Inflammatory macrophage (primary cell): ENCODE measurements at regions not wholly inside any gene's neighbourhood (a gene's known extent, or its start where the extent isn't known, plus 50 kb on each side); places are given as distances from the start of the nearest gene placed in this dataset.

Source experiments
- DNase-seq, 2 donors: peaks; one replicate each; pipeline ENCODE4 v3.0.0-alpha.2; 2020 to 2022

GRCh38 chr18:40018266-40018665 is 1936.8 kb upstream of the PIK3C3 start:
- no peak for DNase-seq

GRCh38 chr18:40017021-40017420 is 1938.0 kb upstream of the PIK3C3 start:
- DNase-seq: no peak

GRCh38 chr18:40016405-40016804 is 1938.6 kb upstream of the PIK3C3 start:
- DNase-seq: no peak

GRCh38 chr18:40013001-40013609 is 1941.9 kb upstream of the PIK3C3 start:
- DNase-seq: no peak

GRCh38 chr18:40011201-40011600 is 1943.8 kb upstream of the PIK3C3 start:
- DNase-seq: no peak

- no peak for DNase-seq
Observed at GRCh38 chr18:40006634-40007033, 1948.4 kb upstream of the PIK3C3 start.

GRCh38 chr18:40004246-40004645 is 1950.8 kb upstream of the PIK3C3 start:
- DNase-seq: no peak

- no peak for DNase-seq
Observed at GRCh38 chr18:39998317-39998716, 1956.7 kb upstream of the PIK3C3 start.

GRCh38 chr18:39994498-39994897 is 1960.5 kb upstream of the PIK3C3 start:
- no peak for DNase-seq

- DNase-seq: no peak
Observed at GRCh38 chr18:39991696-39992265, 1963.3 kb upstream of the PIK3C3 start.

GRCh38 chr18:39990540-39990939 is 1964.5 kb upstream of the PIK3C3 start:
- no peak for DNase-seq

GRCh38 chr18:39976771-39977170 is 1978.3 kb upstream of the PIK3C3 start:
- no peak for DNase-seq

GRCh38 chr18:39972521-39972920 is 1982.5 kb upstream of the PIK3C3 start:
- no peak for DNase-seq

GRCh38 chr18:39969803-39970494 is 1985.1 kb upstream of the PIK3C3 start:
- no peak for DNase-seq

GRCh38 chr18:39966275-39966674 is 1988.8 kb upstream of the PIK3C3 start:
- DNase-seq: no peak

- DNase-seq: no peak
Observed at GRCh38 chr18:39962546-39962945, 1992.5 kb upstream of the PIK3C3 start.

GRCh38 chr18:39960550-39960949 is 1994.5 kb upstream of the PIK3C3 start:
- DNase-seq: no peak

GRCh38 chr18:39959839-39960238 is 1995.2 kb upstream of the PIK3C3 start:
- DNase-seq: no peak

- no peak for DNase-seq
Observed at GRCh38 chr18:39958876-39959275, 1996.2 kb upstream of the PIK3C3 start.

GRCh38 chr18:39952816-39953215 is 2002.2 kb upstream of the PIK3C3 start:
- DNase-seq: no peak

- no peak for DNase-seq
Observed at GRCh38 chr18:39951142-39951720, 2003.8 kb upstream of the PIK3C3 start.

- DNase-seq: no peak
Observed at GRCh38 chr18:39946623-39947061, 2008.4 kb upstream of the PIK3C3 start.

- DNase-seq: no peak
Observed at GRCh38 chr18:39945076-39945475, 2010.0 kb upstream of the PIK3C3 start.

GRCh38 chr18:39942702-39943101 is 2012.3 kb upstream of the PIK3C3 start:
- DNase-seq: no peak
